ENCODE measurements at regions not wholly inside any gene's neighbourhood (a gene's known extent, or its start where the extent isn't known, plus 50 kb on each side); places are given as distances from the start of the nearest gene placed in this dataset.

- TF ChIP-seq CTCF (IDR thresholded peaks at IDR 0.05; ENCODE audit: insufficient read depth, low read length, poor library complexity, severe bottlenecking) (no peak), EZH2phosphoT487 (conservative IDR thresholded peaks at IDR 0.05; ENCODE audit: low read length) (no peak)
Measured at GRCh38 chrX:26958261-26958660, 504.9 kb downstream of the PPP4R3C start.

All from SU-DHL-6 (cell line).